Peyer's patch (tissue), 4 donors: ENCODE measurements at regions not wholly inside any gene's neighbourhood (a gene's known extent, or its start where the extent isn't known, plus 50 kb on each side); places are given as distances from the start of the nearest gene placed in this dataset.

Experiments used
- CTCF ChIP-seq, 6 experiments: fragments of 450-650 bp in 4 of 6; fragments of 200-600 bp in 2 of 6; sonication (generic) in 1 of 6; IDR thresholded peaks; one replicate each; pipeline ENCODE4 v1.5.1; 2017 to 2019; ENCODE audit warnings: antibody characterized with exemption in 6 of 6, mild to moderate bottlenecking in 3 of 6, moderate library complexity in 1 of 6
- POLR2A ChIP-seq, 2 donors: fragments of 450-650 bp; IDR thresholded peaks; one replicate each; pipeline ENCODE4 v1.5.1; 2017; ENCODE audit warnings: antibody characterized with exemption in 2 of 2, mild to moderate bottlenecking in 2 of 2, moderate library complexity in 2 of 2

- TF ChIP-seq CTCF (IDR thresholded peaks at IDR 0.05) (no peak), POLR2A (IDR thresholded peaks at IDR 0.05) (no peak)
These were observed 409.5 kb upstream of the PROK2 start for GRCh38 chr3:72194458-72194857.
